ENCODE measurements at regions not wholly inside any gene's neighbourhood (a gene's known extent, or its start where the extent isn't known, plus 50 kb on each side); places are given as distances from the start of the nearest gene placed in this dataset.

DNA sequence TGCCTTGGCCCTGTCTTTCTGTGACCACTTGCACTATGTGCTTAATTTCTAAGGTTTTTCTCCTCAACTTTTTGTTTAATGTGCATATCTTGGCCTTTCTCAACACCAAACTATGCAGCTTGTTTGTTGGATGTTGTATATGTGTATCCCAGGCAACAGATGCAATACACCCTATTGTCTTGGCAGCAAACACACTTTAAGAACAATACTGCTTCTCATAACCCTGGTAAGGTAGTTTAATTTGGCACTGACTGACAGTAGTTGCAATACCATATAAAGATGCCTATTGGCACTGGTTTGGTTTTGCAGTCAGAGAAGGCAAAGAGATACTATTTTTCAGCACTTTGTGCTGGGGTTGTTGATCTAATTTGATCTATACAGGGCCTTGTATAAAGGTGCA, 360.7 kb upstream of the CWC22 start:
- Mint-ChIP-seq H3K9me3 (no peaks in the 10 kb centered on the region), H3K27ac (no peak overlapping the region), H3K4me3 (no peak overlapping the region), H3K4me1 (no peaks in the 10 kb centered on the region), H3K27me3 (no peaks in the 10 kb centered on the region), H3K36me3 (ENCODE audit: low read depth) (no peaks in the 10 kb centered on the region)
- no peak for ATAC-seq (replicated peaks)

DNA sequence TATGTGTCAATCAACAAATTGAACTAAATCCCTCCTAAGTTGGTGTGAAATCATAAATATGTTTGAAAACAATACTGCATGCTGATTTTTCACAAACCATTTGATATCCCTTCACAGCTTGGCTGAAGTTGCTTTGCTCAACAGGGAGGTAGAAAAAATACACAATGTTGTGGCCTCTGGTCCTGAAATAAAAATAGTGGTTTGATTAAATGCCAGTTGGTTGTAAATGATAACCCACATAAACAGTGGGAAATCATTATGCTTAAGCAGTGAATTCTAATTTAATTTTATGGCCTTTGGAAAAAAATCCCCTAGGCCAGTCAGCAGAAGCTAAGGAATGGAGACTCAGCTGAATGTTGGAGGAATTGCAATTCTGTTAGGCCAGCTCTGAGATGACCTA, 359.4 kb upstream of the CWC22 start:
- no peak for ATAC-seq (replicated peaks)
- Mint-ChIP-seq H3K9me3 (no peaks in the 10 kb centered on the region), H3K4me1 (no peaks in the 10 kb centered on the region), H3K36me3 (ENCODE audit: low read depth) (no peaks in the 10 kb centered on the region), H3K27me3 (no peaks in the 10 kb centered on the region), H3K4me3 (no peak overlapping the region), H3K27ac (no peak overlapping the region)

DNA sequence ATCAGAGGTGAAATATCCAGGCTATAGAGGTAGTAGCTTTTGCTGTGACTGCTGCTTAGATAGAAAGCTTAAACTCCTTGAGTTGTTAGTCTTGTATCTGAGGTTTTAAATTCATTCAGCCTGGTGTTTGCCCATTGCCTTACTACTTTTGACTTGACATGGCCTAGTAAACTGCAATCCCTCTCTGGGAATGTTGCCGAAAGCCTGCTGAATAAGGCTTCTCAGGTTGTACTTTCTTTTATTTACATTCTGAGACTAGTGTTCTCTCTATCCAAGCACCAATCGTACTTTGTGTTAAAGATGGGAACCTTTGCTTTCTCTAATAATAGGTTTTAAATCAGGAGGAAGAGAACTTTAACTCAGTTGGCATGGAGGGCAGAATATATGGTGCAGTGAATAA, 357.6 kb upstream of the CWC22 start:
- ATAC-seq (replicated peaks): no peak
- H3K27ac Mint-ChIP-seq: no peak overlapping the region
- no peaks in the 10 kb centered on the region for H3K27me3 Mint-ChIP-seq

DNA sequence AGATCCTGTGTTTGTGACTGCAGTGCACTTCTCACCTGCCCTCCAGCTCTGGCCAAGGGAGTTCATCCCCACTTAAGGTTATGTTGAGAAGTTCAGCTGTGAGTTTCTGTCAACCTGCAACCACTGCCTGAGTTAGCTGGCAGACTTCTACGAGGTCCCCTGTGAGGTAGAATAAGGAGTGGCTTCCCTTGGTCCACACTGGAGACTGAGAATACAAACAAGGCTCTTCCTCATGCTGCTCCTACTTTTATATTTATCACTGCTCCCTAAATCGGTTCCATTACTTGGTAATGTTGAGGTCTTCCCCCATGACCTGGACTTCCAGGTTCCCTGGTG, 353.2 kb upstream of the CWC22 start:
- H3K27ac Mint-ChIP-seq: no peak overlapping the region
- H3K36me3 Mint-ChIP-seq (ENCODE audit: low read depth): no peaks in the 10 kb centered on the region
- H3K27me3 Mint-ChIP-seq: peaks cover 7% of the 10 kb centered on the region
- ATAC-seq (replicated peaks): no peak
- no peaks in the 10 kb centered on the region for H3K4me1 Mint-ChIP-seq
- H3K4me3 Mint-ChIP-seq: no peak overlapping the region
- H3K9me3 Mint-ChIP-seq: no peaks in the 10 kb centered on the region

More for the DNA sequence above, 357.6 kb upstream of the CWC22 start:
- Mint-ChIP-seq H3K36me3 (ENCODE audit: low read depth) (no peaks in the 10 kb centered on the region), H3K4me1 (no peaks in the 10 kb centered on the region), H3K9me3 (no peaks in the 10 kb centered on the region), H3K4me3 (no peak overlapping the region)

DNA sequence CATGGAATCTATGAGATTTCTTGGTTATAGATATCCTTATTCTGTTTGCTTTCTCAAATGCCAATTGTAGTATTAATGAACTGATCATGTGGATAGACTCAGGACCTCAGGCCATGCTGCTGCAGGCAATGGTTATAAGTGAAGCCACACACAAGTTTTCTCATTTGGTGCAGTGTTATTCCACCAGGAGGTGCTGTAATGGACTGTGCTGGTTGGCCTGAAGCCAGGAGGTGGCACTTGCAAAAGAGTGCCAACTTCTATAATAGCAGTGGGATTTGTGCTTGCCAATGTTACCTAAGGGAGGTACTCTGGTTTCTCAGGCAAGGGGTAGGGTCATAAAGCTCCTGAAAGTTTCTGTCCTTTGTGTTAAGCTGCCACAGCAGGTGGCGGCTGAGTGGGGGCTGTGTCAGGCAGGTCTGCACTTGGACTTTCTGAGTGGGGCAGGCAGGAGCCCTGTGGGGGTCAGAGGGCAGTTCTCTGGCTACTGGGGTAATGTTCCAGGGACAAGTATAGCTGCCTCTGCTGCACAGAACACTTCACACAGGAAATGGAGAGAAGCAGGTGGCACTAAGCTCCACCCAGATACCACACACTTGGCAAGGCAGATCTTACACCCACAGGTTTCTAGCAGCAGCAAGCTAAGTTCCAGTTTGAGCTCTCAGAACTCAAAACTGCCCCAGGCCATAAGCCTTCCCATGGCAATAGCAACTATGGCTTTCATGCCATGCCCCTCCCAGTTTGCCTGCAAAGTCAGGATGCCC, 352.6 kb upstream of the CWC22 start:
- no peak for ATAC-seq (replicated peaks)
- H3K9me3 Mint-ChIP-seq: no peaks in the 10 kb centered on the region
- H3K27me3 Mint-ChIP-seq: peaks cover 7% of the 10 kb centered on the region
- no peaks in the 10 kb centered on the region for H3K36me3 Mint-ChIP-seq (ENCODE audit: low read depth)
- H3K4me3 Mint-ChIP-seq: no peak overlapping the region
- H3K4me1 Mint-ChIP-seq: no peaks in the 10 kb centered on the region
- no peak overlapping the region for H3K27ac Mint-ChIP-seq

DNA sequence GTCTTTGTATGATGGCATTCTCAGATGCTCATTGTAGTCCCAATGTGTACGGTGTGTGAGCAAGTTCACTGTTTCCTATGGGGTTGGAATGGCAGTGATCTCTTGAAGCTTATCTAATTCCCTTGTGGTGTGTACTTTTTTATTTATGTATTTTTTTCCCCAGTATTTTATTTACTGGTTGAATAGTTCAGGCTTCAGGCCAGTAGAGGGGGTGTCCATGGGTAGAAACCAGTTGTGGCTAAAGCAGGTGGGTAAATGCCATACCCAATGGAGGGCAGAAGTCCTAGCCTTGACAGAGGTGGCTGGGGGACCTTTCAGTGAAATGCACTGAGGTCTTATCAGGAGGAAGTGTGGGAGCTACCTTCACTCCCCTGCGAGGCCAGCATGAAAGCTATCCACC, 351.4 kb upstream of the CWC22 start:
- Mint-ChIP-seq H3K27ac (no peak overlapping the region), H3K36me3 (ENCODE audit: low read depth) (no peaks in the 10 kb centered on the region), H3K27me3 (peaks cover 7% of the 10 kb centered on the region), H3K4me1 (no peaks in the 10 kb centered on the region), H3K9me3 (no peaks in the 10 kb centered on the region), H3K4me3 (no peak overlapping the region)
- ATAC-seq (replicated peaks): no peak

DNA sequence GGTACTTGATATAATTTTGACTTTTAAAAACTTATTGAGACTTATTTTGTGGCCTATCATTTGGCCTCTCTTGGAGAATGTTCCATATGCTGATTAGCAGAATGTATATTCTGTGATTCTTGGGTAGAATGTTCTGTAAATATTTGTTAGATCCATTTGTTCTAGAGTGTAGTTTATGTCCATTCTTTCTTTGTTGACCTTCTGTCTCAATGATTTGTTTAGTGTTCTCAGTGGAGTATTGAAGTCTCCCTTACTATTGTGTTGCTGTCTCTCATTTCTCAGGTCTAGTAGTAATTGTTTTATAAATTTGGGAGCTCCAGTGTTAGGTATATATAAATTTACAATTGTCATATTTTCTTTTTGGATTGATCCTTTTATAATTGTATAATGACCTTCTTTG, 349.6 kb upstream of the CWC22 start:
- H3K27ac Mint-ChIP-seq: no peak overlapping the region
- no peak overlapping the region for H3K4me3 Mint-ChIP-seq
- no peak for ATAC-seq (replicated peaks)
- H3K4me1 Mint-ChIP-seq: no peaks in the 10 kb centered on the region
- no peaks in the 10 kb centered on the region for H3K9me3 Mint-ChIP-seq
- H3K36me3 Mint-ChIP-seq (ENCODE audit: low read depth): no peaks in the 10 kb centered on the region
- H3K27me3 Mint-ChIP-seq: peaks cover 7% of the 10 kb centered on the region

DNA sequence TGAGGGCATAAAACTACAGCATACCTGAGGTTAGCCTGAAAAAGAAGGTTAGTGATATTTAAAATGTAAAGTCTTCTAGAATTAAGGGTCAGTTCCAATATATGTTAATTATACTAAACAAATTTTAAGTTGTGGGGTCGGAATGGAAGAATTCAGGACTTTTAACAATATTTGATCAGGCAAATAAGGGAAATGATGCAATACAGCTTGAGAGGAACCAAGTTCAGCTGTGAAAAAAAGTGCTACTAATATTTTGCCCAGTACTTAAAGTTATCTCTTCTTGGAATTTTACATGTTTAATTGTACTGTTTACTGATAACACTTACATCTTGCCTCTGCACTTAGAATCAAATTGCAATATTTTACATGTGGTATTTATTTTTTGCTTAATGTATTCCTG, 345.5 kb upstream of the CWC22 start:
- peaks cover 7% of the 10 kb centered on the region for H3K27me3 Mint-ChIP-seq
- H3K4me3 Mint-ChIP-seq: no peak overlapping the region
- H3K36me3 Mint-ChIP-seq (ENCODE audit: low read depth): no peaks in the 10 kb centered on the region

DNA sequence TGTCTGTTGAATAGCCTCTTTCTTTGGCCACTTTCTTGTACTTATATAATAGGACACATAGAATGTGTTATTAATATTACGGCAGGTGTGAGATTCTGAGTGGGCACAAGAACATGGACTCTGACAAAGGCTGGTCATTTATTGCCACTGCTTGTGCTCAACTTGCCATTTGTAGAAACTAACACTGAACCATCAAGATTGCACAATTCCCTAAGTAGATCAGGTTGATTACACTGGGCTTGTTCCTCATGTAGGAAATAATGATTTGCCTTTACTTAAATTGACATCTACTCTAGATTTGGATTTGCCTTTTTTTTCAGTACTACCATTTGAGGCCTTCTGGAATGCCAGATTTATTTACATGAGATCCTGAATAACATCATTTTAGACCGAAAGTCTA, 342.7 kb upstream of the CWC22 start:
- no peak overlapping the region for H3K27ac Mint-ChIP-seq
- H3K4me3 Mint-ChIP-seq: no peak overlapping the region
- no peaks in the 10 kb centered on the region for H3K27me3 Mint-ChIP-seq
- peaks cover 9% of the 10 kb centered on the region for H3K9me3 Mint-ChIP-seq
- no peaks in the 10 kb centered on the region for H3K36me3 Mint-ChIP-seq (ENCODE audit: low read depth)
- ATAC-seq (replicated peaks): no peak
- no peaks in the 10 kb centered on the region for H3K4me1 Mint-ChIP-seq

More for the DNA sequence above, 345.5 kb upstream of the CWC22 start:
- H3K9me3 Mint-ChIP-seq: peaks cover 3% of the 10 kb centered on the region
- no peaks in the 10 kb centered on the region for H3K4me1 Mint-ChIP-seq
- no peak for ATAC-seq (replicated peaks)
- no peak overlapping the region for H3K27ac Mint-ChIP-seq

DNA sequence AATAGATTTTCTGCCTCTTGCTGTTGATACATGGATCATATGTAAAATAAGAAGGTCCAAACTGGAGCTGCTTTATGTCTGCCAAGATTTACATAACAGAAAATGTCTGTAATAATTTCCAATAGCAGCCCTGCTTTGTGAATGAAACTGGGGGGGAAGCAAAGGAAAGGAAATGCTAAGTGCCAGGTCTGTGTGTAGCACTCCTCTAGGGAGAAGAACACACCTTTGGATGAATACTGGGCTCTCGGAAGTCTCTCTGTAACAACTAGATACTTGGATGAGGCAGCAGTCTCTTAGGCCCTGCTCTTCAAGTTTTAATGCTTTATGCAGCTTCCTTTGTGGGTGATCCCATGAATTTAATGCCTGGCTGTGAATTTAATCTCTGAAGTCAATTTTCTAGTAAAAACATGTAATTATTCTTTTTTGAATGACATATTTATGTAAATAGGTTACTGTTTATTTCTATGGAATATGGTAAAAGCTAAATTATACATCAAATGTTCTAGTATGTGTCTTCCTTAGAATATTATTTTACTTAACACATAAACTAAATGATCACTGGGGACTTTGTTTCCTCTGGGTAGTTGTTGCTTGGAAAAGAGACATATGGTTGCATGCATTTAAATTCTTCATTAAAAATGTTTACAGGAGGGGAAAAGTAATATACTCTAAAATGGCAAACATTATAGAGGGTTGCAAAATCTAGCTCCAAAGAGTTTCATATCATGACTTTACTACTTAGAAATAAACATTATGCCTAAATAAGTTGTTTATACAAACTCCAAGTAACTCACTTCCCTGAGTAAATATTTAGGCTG, 336.6 kb upstream of the CWC22 start:
- Mint-ChIP-seq H3K4me3 (no peak overlapping the region), H3K4me1 (no peaks in the 10 kb centered on the region), H3K36me3 (ENCODE audit: low read depth) (no peaks in the 10 kb centered on the region), H3K27me3 (no peaks in the 10 kb centered on the region), H3K9me3 (peaks cover 10% of the 10 kb centered on the region), H3K27ac (no peak overlapping the region)
- no peak for ATAC-seq (replicated peaks)

DNA sequence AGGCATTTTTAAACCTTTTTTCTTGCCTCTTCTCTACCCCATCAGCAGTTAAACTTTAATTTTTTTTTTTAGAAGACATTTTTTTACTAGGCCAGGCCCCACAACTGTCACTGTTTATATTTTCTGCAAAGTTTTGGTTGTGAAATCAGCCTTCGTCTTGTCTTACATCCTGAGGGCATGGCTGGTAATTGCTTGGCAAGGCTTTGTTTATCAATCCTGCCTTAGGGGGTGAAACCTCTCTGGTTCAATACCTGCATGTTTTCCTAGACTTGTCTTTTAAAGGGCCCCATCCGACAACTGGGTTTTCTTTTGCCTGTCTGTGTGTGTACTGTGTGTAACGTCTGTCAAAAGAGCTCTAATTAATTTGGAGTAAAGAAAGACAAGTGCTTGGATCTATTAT, 330.0 kb upstream of the CWC22 start:
- no peak overlapping the region for H3K27ac Mint-ChIP-seq
- ATAC-seq (replicated peaks): no peak
- no peaks in the 10 kb centered on the region for H3K27me3 Mint-ChIP-seq
- H3K4me1 Mint-ChIP-seq: no peaks in the 10 kb centered on the region
- H3K36me3 Mint-ChIP-seq (ENCODE audit: low read depth): no peaks in the 10 kb centered on the region
- peaks cover 21% of the 10 kb centered on the region for H3K9me3 Mint-ChIP-seq
- H3K4me3 Mint-ChIP-seq: no peak overlapping the region

DNA sequence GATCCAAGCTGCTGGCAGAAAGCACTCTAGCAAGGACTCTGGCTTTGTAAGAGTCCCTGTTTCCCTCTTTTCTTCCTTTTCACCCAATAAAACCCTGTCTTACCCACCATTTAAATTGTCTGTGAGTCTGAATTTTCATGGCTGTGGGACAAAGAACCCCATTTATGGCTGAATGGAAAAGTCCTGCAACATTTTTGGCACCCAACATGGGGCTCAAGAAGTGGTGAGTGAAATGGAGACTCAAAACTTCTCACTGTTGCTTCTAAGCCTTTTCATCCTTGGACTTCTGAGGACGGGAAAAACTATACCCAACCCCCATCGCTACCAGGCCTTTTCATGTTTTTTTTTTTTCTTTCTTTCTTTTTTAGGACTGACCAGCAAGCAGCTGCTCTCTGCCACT, 329.5 kb upstream of the CWC22 start:
- Mint-ChIP-seq H3K9me3 (peaks cover 21% of the 10 kb centered on the region), H3K36me3 (ENCODE audit: low read depth) (no peaks in the 10 kb centered on the region), H3K4me3 (no peak overlapping the region), H3K27ac (no peak overlapping the region), H3K27me3 (no peaks in the 10 kb centered on the region), H3K4me1 (no peaks in the 10 kb centered on the region)
- no peak for ATAC-seq (replicated peaks)

DNA sequence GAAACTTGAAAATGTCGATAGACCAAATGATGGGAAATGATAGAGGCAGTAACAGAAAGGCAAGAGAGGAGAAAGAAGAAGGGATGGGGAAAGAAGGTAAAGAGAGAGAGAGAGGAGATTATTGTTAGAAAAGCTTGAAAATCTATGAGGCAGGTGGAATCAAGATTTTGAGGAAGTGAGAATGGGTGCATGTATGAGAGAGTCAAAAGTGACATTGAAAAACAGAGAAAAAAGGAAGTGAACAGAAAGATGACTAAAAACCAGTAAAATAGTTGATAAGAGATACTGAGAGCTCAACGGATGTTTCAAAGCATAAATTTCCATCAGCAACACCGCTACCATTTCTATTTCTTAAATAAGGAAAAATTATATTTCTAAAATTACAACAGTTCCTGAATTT, 327.4 kb upstream of the CWC22 start:
- H3K4me1 Mint-ChIP-seq: no peaks in the 10 kb centered on the region
- H3K27ac Mint-ChIP-seq: no peak overlapping the region
- H3K36me3 Mint-ChIP-seq (ENCODE audit: low read depth): no peaks in the 10 kb centered on the region
- H3K9me3 Mint-ChIP-seq: peaks cover 17% of the 10 kb centered on the region
- H3K4me3 Mint-ChIP-seq: no peak overlapping the region
- ATAC-seq (replicated peaks): no peak
- no peaks in the 10 kb centered on the region for H3K27me3 Mint-ChIP-seq

DNA sequence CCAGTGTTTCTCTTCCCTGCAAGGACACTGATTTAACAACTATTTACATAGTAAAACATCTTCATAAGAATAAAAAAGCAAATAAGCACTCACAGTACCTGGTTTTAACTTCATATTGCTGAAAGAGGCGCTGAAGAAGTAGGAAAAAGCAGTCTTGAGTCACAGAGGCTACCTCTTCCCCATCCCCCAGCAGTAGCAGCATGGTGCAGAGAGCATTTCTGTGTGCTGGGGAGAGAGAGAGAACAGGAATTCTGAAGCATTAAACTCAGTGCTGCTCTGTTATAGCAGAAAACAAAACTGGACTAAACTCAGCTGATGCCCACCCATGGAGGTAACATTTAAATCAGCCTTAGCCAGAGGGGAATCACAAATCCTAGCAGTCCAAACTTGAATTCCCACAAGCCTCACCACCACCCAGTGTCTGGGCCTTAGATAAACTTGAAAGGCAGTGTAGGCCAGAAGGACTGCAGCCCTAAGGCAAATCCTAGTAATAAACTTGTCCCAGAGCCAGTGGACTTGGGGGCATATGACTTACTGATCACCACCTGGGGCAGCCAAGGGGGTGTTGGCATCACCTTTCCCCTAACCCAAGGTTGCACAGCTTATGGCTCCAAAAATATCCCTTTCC, 321.8 kb upstream of the CWC22 start:
- Mint-ChIP-seq H3K9me3 (peaks cover 5% of the 10 kb centered on the region), H3K4me3 (no peak overlapping the region), H3K4me1 (no peaks in the 10 kb centered on the region), H3K27me3 (peaks cover 6% of the 10 kb centered on the region), H3K36me3 (ENCODE audit: low read depth) (no peaks in the 10 kb centered on the region), H3K27ac (no peak overlapping the region)
- no peak for ATAC-seq (replicated peaks)

DNA sequence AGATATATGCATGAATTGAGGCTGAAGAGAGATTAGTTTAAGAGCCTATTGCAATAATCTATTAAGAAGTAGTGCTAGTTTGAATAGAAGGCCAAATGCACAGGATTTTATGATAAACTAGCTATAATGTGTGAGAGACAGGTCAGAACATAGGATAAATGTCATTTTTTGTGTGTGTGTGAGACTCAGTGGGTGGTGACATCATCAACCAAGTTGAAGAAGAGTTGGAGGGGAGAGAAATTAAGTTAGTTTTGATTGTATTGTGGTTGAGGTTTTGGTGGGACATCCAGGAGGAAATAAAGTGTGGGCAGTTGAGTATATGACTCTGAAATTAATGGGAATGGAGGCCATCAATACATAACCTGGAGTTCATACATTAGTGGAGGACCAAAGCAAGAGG, 320.1 kb upstream of the CWC22 start:
- Mint-ChIP-seq H3K4me3 (no peak overlapping the region), H3K27ac (no peak overlapping the region), H3K4me1 (no peaks in the 10 kb centered on the region), H3K27me3 (peaks cover 6% of the 10 kb centered on the region), H3K36me3 (ENCODE audit: low read depth) (no peaks in the 10 kb centered on the region), H3K9me3 (peaks cover 5% of the 10 kb centered on the region)
- ATAC-seq (replicated peaks): no peak
